Ishikawa (cell line): ENCODE measurements at regions not wholly inside any gene's neighbourhood (a gene's known extent, or its start where the extent isn't known, plus 50 kb on each side); places are given as distances from the start of the nearest gene placed in this dataset.

ENCODE experiments used
- CEBPB ChIP-seq: IDR thresholded peaks from 2 replicates; pipeline ENCODE4 v1.6.1; 2012
- CREB1 ChIP-seq: IDR thresholded peaks from 2 replicates; pipeline ENCODE4 v1.6.1; 2012; ENCODE audit warnings: low read depth
- EGR1 ChIP-seq: IDR thresholded peaks from 2 replicates; pipeline ENCODE4 v1.6.1; 2012
- EP300 ChIP-seq: IDR thresholded peaks from 2 replicates; pipeline ENCODE4 v1.6.1; 2012; ENCODE audit warnings: borderline replicate concordance
- FOXM1 ChIP-seq: IDR thresholded peaks from 2 replicates; pipeline ENCODE4 v1.6.1; 2012; ENCODE audit warnings: low read depth, borderline replicate concordance
- MAX ChIP-seq: IDR thresholded peaks from 2 replicates; pipeline ENCODE4 v1.6.1; 2012
- NFIC ChIP-seq: IDR thresholded peaks from 2 replicates; pipeline ENCODE4 v1.6.1; 2012
- RAD21 ChIP-seq: IDR thresholded peaks from 2 replicates; pipeline ENCODE4 v1.6.1; 2012; ENCODE audit warnings: low read depth
- REST ChIP-seq: IDR thresholded peaks from 2 replicates; pipeline ENCODE4 v1.6.1; 2012; ENCODE audit warnings: low read depth, mild to moderate bottlenecking
- TAF1 ChIP-seq: IDR thresholded peaks from 2 replicates; pipeline ENCODE4 v1.6.1; 2012; ENCODE audit warnings: low read depth, mild to moderate bottlenecking
- TCF12 ChIP-seq: IDR thresholded peaks from 2 replicates; pipeline ENCODE4 v1.6.1; 2012; ENCODE audit warnings: low read depth
- TEAD4 ChIP-seq: IDR thresholded peaks from 2 replicates; pipeline ENCODE4 v1.6.1; 2012
- USF1 ChIP-seq: IDR thresholded peaks from 2 replicates; pipeline ENCODE4 v1.6.1; 2012
- YY1 ChIP-seq: IDR thresholded peaks from 2 replicates; pipeline ENCODE4 v1.6.1; 2012; ENCODE audit warnings: low read depth
- ZBTB7A ChIP-seq: IDR thresholded peaks from 2 replicates; pipeline ENCODE4 v1.6.1; 2012; ENCODE audit warnings: low read depth

- TF ChIP-seq EP300 = no peak
- TF ChIP-seq CEBPB = no peak
- TF ChIP-seq ZBTB7A = no peak
- TF ChIP-seq YY1 = no peak
- no peak for TF ChIP-seq MAX
- no peak for TF ChIP-seq TEAD4
Observed at GRCh38 chr1:199009447-199009846, 370.6 kb downstream of the PTPRC start.

- no peak for TF ChIP-seq ZBTB7A
- no peak for TF ChIP-seq RAD21
- TF ChIP-seq EP300 = no peak
- no peak for TF ChIP-seq YY1
- TF ChIP-seq REST = no peak
- TF ChIP-seq CEBPB = no peak
- no peak for TF ChIP-seq TAF1
- no peak for TF ChIP-seq MAX
- no peak for TF ChIP-seq USF1
- TF ChIP-seq FOXM1 = no peak
- no peak for TF ChIP-seq TCF12
- TF ChIP-seq EGR1 = no peak
- TF ChIP-seq NFIC = no peak
- TF ChIP-seq TEAD4 = no peak
- no peak for TF ChIP-seq CREB1
Observed at GRCh38 chr1:199010492-199010891, 371.7 kb downstream of the PTPRC start.

GRCh38 chr1:199010933-199011332 is 372.1 kb downstream of the PTPRC start:
- TF ChIP-seq REST (no peak), USF1 (no peak), EP300 (no peak), TAF1 (no peak), RAD21 (no peak), YY1 (no peak)

- no peak for TF ChIP-seq CREB1
- TF ChIP-seq ZBTB7A = no peak
- TF ChIP-seq EP300 = no peak
- TF ChIP-seq FOXM1 = no peak
- no peak for TF ChIP-seq MAX
- no peak for TF ChIP-seq RAD21
- no peak for TF ChIP-seq TEAD4
Observed at GRCh38 chr1:199015799-199016198, 377.0 kb downstream of the PTPRC start.

GRCh38 chr1:199018471-199019135 is 379.8 kb downstream of the PTPRC start:
- TF ChIP-seq CEBPB = no peak

GRCh38 chr1:199020051-199020450 is 381.2 kb downstream of the PTPRC start:
- TF ChIP-seq TAF1 (no peak), RAD21 (no peak), EGR1 (no peak), EP300 (no peak), TCF12 (no peak), CEBPB (no peak), REST (no peak), NFIC (no peak)
